Neural progenitor cell (in vitro differentiated cells): ENCODE measurements at regions not wholly inside any gene's neighbourhood (a gene's known extent, or its start where the extent isn't known, plus 50 kb on each side); places are given as distances from the start of the nearest gene placed in this dataset.

Experiments
- DNase-seq: peaks from one replicate; pipeline ENCODE4 v3.0.0-alpha.2; 2016; ENCODE audit warnings: low spot score
- H2AFZ ChIP-seq: fragments of 200-600 bp; sonication (generic); replicated peaks from 2 replicates; pipeline ENCODE4 v1.6.1; 2016; ENCODE audit warnings: antibody characterized with exemption
- H3F3A ChIP-seq: fragments of 200-600 bp; sonication (generic); 2 replicates; pipeline ENCODE4 v1.6.1; 2016; ENCODE audit warnings: antibody characterized with exemption, low read depth
- H3K27ac ChIP-seq: fragments of 200-600 bp; sonication (generic); 2 replicates; pipeline ENCODE4 v1.5.1; 2016; ENCODE audit warnings: mild to moderate bottlenecking
- H3K27me3 ChIP-seq: fragments of 200-600 bp; sonication (generic); 2 replicates; pipeline ENCODE4 v1.6.1; 2016; ENCODE audit warnings: mild to moderate bottlenecking, moderate library complexity
- H3K36me3 ChIP-seq: fragments of 200-600 bp; sonication (generic); 2 replicates; pipeline ENCODE4 v1.5.1; 2016
- H3K4me1 ChIP-seq: fragments of 200-600 bp; sonication (generic); 2 replicates; pipeline ENCODE4 v1.6.1; 2016; ENCODE audit warnings: mixed run types
- H3K4me2 ChIP-seq: fragments of 200-600 bp; sonication (generic); 2 replicates; pipeline ENCODE4 v1.6.1; 2016
- H3K4me3 ChIP-seq: fragments of 200-600 bp; sonication (generic); 2 replicates; pipeline ENCODE4 v1.5.1; 2016
- H3K79me2 ChIP-seq: fragments of 200-600 bp; sonication (generic); 2 replicates; pipeline ENCODE4 v1.6.1; 2016; ENCODE audit warnings: low read depth
- H3K9ac ChIP-seq: fragments of 200-600 bp; sonication (generic); 2 replicates; pipeline ENCODE4 v1.6.1; 2016
- H3K9me3 ChIP-seq: fragments of 200-600 bp; sonication (generic); 2 replicates; pipeline ENCODE4 v1.5.1; 2016; ENCODE audit warnings: low read depth
- H4K20me1 ChIP-seq: fragments of 200-600 bp; sonication (generic); 2 replicates; pipeline ENCODE4 v1.6.1; 2016; ENCODE audit warnings: low read depth
- H3K27ac Mint-ChIP-seq: 3 replicates; pipeline ENCODE4 v1.8.0; 2021; ENCODE audit warnings: mixed read lengths
- H3K27me3 Mint-ChIP-seq: 2 replicates; pipeline ENCODE4 v1.8.0; 2022; ENCODE audit warnings: low read depth, mild to moderate bottlenecking, inconsistent platforms, moderate library complexity, mixed read lengths; ENCODE audit not compliant: insufficient read depth
- H3K36me3 Mint-ChIP-seq: 3 replicates; pipeline ENCODE4 v1.8.0; 2021; ENCODE audit warnings: mixed read lengths
- H3K4me1 Mint-ChIP-seq: 3 replicates; pipeline ENCODE4 v1.8.0; 2021; ENCODE audit warnings: mixed read lengths
- H3K4me3 Mint-ChIP-seq: 3 replicates; pipeline ENCODE4 v1.8.0; 2021; ENCODE audit warnings: mild to moderate bottlenecking, moderate library complexity, mixed read lengths
- H3K9me3 Mint-ChIP-seq: 3 replicates; pipeline ENCODE4 v1.8.0; 2020; ENCODE audit warnings: mixed read lengths
- CTCF ChIP-seq: fragments of 200-600 bp; sonication (generic); IDR thresholded peaks from 2 replicates; pipeline ENCODE4 v1.5.1; 2017; ENCODE audit warnings: antibody characterized with exemption, mild to moderate bottlenecking
- EZH2 ChIP-seq: fragments of 200-600 bp; sonication (generic); IDR thresholded peaks from 2 replicates; pipeline ENCODE4 v1.6.1; 2017; ENCODE audit warnings: antibody characterized with exemption, mild to moderate bottlenecking, moderate library complexity
- EZH2phosphoT487 ChIP-seq: fragments of 200-600 bp; sonication (generic); IDR thresholded peaks from 2 replicates; pipeline ENCODE4 v1.6.1; 2017; ENCODE audit warnings: antibody characterized with exemption

DNA sequence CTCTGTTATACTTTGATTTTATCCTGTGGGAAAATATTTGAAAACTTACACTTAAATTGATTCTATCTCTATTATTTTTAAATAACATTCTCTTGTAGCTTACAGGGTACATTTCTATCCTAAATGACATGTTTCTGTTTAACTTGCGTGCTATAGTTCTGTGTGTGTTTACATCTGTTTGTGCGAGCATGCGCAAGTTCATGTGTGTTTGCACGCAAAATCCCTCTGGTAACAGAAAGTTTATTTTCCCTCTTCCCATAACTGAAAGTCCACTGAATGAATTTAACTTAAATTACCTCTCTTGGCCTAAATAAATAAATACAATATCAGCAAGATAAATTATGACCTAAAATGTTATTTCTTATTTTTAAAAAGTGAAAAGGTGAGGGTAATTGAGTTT, 117.3 kb upstream of the NEO1 start:
- no peak overlapping the region for H3K27ac Mint-ChIP-seq
- no peak overlapping the region for H3K27ac ChIP-seq

DNA sequence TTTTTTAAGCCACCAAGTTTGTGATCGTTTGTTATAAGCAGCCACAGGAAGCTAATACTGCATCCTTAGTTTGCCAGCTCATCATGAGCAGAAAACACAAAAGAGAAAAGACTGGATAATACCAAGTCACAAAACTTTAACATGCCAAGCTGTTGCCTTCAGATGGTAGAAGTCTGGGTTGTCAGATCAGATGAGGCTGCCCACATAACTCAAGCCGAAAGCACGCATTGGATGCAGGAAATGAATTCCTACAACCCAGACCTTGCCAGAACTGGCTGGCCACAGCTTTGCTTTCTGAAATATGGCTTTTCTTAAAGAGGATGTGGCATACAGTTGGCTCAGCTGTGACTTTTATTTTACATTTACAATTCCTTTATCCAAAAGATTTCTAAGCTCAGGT, 118.3 kb upstream of the NEO1 start:
- Histone ChIP-seq H3F3A (no peaks in the 10 kb centered on the region), H3K27me3 (no peaks in the 10 kb centered on the region), H3K79me2 (no peaks in the 10 kb centered on the region), H3K9me3 (no peaks in the 10 kb centered on the region), H3K27ac (no peak overlapping the region), H3K4me1 (peaks cover 8% of the 10 kb centered on the region), H4K20me1 (no peaks in the 10 kb centered on the region), H3K9ac (no peak overlapping the region), H3K4me2 (no peak overlapping the region), H3K36me3 (no peaks in the 10 kb centered on the region), H2AFZ (no peak overlapping the region), H3K4me3 (no peak overlapping the region)
- Mint-ChIP-seq H3K36me3 (no peaks in the 10 kb centered on the region), H3K9me3 (no peaks in the 10 kb centered on the region), H3K4me1 (peaks cover 13% of the 10 kb centered on the region), H3K4me3 (no peak overlapping the region), H3K27me3 (no peaks in the 10 kb centered on the region), H3K27ac (no peak overlapping the region)
- no peak for TF ChIP-seq EZH2phosphoT487
- no peak for TF ChIP-seq EZH2
- TF ChIP-seq CTCF, result no peak
- no peak for DNase-seq

More for the DNA sequence above, 117.3 kb upstream of the NEO1 start:
- Histone ChIP-seq H3K4me3 (no peak overlapping the region), H3K27me3 (no peaks in the 10 kb centered on the region), H3K9ac (no peak overlapping the region), H3F3A (no peaks in the 10 kb centered on the region), H3K79me2 (no peaks in the 10 kb centered on the region), H2AFZ (no peak overlapping the region), H3K9me3 (no peaks in the 10 kb centered on the region), H4K20me1 (no peaks in the 10 kb centered on the region), H3K4me1 (peaks cover 17% of the 10 kb centered on the region), H3K4me2 (no peak overlapping the region), H3K36me3 (no peaks in the 10 kb centered on the region)
- Mint-ChIP-seq H3K36me3 (no peaks in the 10 kb centered on the region), H3K27me3 (no peaks in the 10 kb centered on the region), H3K4me3 (no peak overlapping the region), H3K9me3 (no peaks in the 10 kb centered on the region), H3K4me1 (peaks cover 22% of the 10 kb centered on the region)
- TF ChIP-seq CTCF, result no peak
- DNase-seq, result no peak

GRCh38 chr15:72932472-72932871, 119.8 kb upstream of the NEO1 start:
- H3K4me3 Mint-ChIP-seq, result no peak overlapping the region
- no peaks in the 10 kb centered on the region for H3K36me3 ChIP-seq
- no peak overlapping the region for H3K9ac ChIP-seq
- no peak for TF ChIP-seq EZH2
- H3F3A ChIP-seq, result no peaks in the 10 kb centered on the region
- peaks cover 5% of the 10 kb centered on the region for H3K4me1 ChIP-seq
- H3K9me3 ChIP-seq, result no peaks in the 10 kb centered on the region
- peaks cover 9% of the 10 kb centered on the region for H3K4me1 Mint-ChIP-seq
- H3K4me3 ChIP-seq, result no peak overlapping the region
- no peaks in the 10 kb centered on the region for H3K9me3 Mint-ChIP-seq
- peak; percentile 15 for DNase-seq
- no peaks in the 10 kb centered on the region for H4K20me1 ChIP-seq
- H3K27ac ChIP-seq, result no peak overlapping the region
- H3K27me3 Mint-ChIP-seq, result no peaks in the 10 kb centered on the region
- no peaks in the 10 kb centered on the region for H3K27me3 ChIP-seq
- H3K36me3 Mint-ChIP-seq, result no peaks in the 10 kb centered on the region
- H3K4me2 ChIP-seq, result no peak overlapping the region
- no peak overlapping the region for H2AFZ ChIP-seq
- H3K27ac Mint-ChIP-seq, result no peak overlapping the region
- H3K79me2 ChIP-seq, result no peaks in the 10 kb centered on the region

DNA sequence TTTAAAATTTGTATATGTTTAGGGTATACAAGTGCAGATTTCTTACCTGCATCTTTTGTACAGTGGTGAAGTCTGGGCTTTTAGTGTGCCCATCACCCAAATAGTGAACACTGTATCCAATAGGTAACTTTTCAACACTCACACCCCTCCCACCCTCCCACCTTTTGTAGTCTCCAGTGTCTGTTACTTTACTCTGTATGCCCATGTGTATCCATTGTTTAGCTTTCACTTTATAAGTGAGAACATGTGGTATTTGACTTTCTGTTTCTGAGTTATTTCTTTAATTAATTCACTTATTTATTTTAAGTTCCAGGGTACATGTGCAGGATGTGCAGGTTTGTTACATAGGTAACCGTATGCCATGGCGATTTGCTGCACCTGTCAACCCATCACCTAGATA, 124.8 kb upstream of the NEO1 start:
- Histone ChIP-seq H3K27ac (no peak overlapping the region), H3K27me3 (no peaks in the 10 kb centered on the region), H3K4me2 (no peak overlapping the region), H3K79me2 (no peaks in the 10 kb centered on the region), H3K9me3 (no peaks in the 10 kb centered on the region), H3K4me3 (no peak overlapping the region), H3K4me1 (peaks cover 3% of the 10 kb centered on the region), H2AFZ (no peak overlapping the region), H3K36me3 (no peaks in the 10 kb centered on the region), H3F3A (no peaks in the 10 kb centered on the region), H4K20me1 (no peaks in the 10 kb centered on the region), H3K9ac (no peak overlapping the region)
- Mint-ChIP-seq H3K9me3 (no peaks in the 10 kb centered on the region), H3K4me1 (peaks cover under 1% of the 10 kb centered on the region), H3K4me3 (no peak overlapping the region), H3K27me3 (no peaks in the 10 kb centered on the region), H3K36me3 (no peaks in the 10 kb centered on the region), H3K27ac (no peak overlapping the region)
- DNase-seq, result no peak
- no peak for TF ChIP-seq CTCF
- no peak for TF ChIP-seq EZH2
- TF ChIP-seq EZH2phosphoT487, result no peak
